CD4-positive, alpha-beta T cell (primary cell): ENCODE measurements at regions not wholly inside any gene's neighbourhood (a gene's known extent, or its start where the extent isn't known, plus 50 kb on each side); places are given as distances from the start of the nearest gene placed in this dataset.

Experiments used
- ATAC-seq: fragments of 200-7000 bp; cut with Tn5 transposase; one replicate; pipeline ENCODE4 v1.10.0; 2022; ENCODE audit warnings: mild to moderate bottlenecking; ENCODE audit not compliant: poor library complexity
- CTCF ChIA-PET: fragments of 350-600 bp; sonication (Branson Sonifier 250); formaldehyde crosslinking; loops from one replicate; lab custom pipeline; 2021; ENCODE audit warnings: antibody characterized with exemption, inconsistent platforms; lab: Charles Lee
- POLR2A ChIA-PET: fragments of 350-600 bp; sonication (Branson Sonifier 250); formaldehyde crosslinking; loops from one replicate; lab custom pipeline; 2021; ENCODE audit warnings: antibody characterized with exemption, inconsistent platforms; lab: Charles Lee
- DNase-seq, 14 experiments: peaks; one replicate each; pipeline ENCODE4 v3.0.0-alpha.2; 2013 to 2020; ENCODE audit warnings: mixed read lengths in 2 of 14
- H3K27ac ChIP-seq, 2 donors: one replicate each; pipeline versions ENCODE4 v1.5.1 to v1.7.0; 2013; ENCODE audit warnings: low read length in 2 of 2, low read depth in 1 of 2, mild to moderate bottlenecking in 1 of 2
- H3K27me3 ChIP-seq, 2 experiments: 1 replicate in 1 of 2; 2 replicates in 1 of 2; pipeline versions ENCODE4 v1.6.1 to v1.7.0; 2013; ENCODE audit warnings: low read length in 2 of 2, control low read depth in 1 of 2, mild to moderate bottlenecking in 1 of 2, moderate library complexity in 1 of 2; ENCODE audit not compliant: insufficient read depth in 2 of 2, control insufficient read depth in 1 of 2
- H3K36me3 ChIP-seq: one replicate; pipeline ENCODE4 v1.6.1; 2013; ENCODE audit warnings: low read length, control low read depth; ENCODE audit not compliant: insufficient read depth
- H3K4me1 ChIP-seq: one replicate; pipeline ENCODE4 v1.6.1; 2013; ENCODE audit warnings: low read length, control low read depth; ENCODE audit not compliant: insufficient read depth
- H3K4me3 ChIP-seq: one replicate; pipeline ENCODE4 v1.5.1; 2013; ENCODE audit warnings: mild to moderate bottlenecking, low read length, moderate library complexity
- H3K9me3 ChIP-seq, 2 experiments: 1 replicate in 1 of 2; 2 replicates in 1 of 2; pipeline versions ENCODE4 v1.6.1 to v1.7.0; 2013; ENCODE audit warnings: low read length in 2 of 2, mild to moderate bottlenecking in 2 of 2, control low read depth in 1 of 2, moderate library complexity in 1 of 2; ENCODE audit not compliant: control insufficient read depth in 1 of 2, insufficient read depth in 1 of 2
- H3K27ac Mint-ChIP-seq: one replicate; pipeline ENCODE4 v1.8.0; 2020; ENCODE audit warnings: mixed read lengths
- H3K27me3 Mint-ChIP-seq: one replicate; pipeline ENCODE4 v1.8.0; 2021; ENCODE audit warnings: mixed read lengths
- H3K36me3 Mint-ChIP-seq: one replicate; pipeline ENCODE4 v1.8.0; 2021; ENCODE audit warnings: low read depth, mixed read lengths
- H3K4me1 Mint-ChIP-seq: one replicate; pipeline ENCODE4 v1.8.0; 2021; ENCODE audit warnings: low read depth, mixed read lengths
- H3K4me3 Mint-ChIP-seq: one replicate; pipeline ENCODE4 v1.8.0; 2020; ENCODE audit warnings: mild to moderate bottlenecking, mixed read lengths
- H3K9me3 Mint-ChIP-seq: one replicate; pipeline ENCODE4 v1.8.0; 2020; ENCODE audit warnings: mixed read lengths
- CTCF ChIP-seq: fragments of 200-600 bp; IDR thresholded peaks from one replicate; pipeline ENCODE4 v1.8.0; 2022; ENCODE audit warnings: antibody characterized with exemption, mild to moderate bottlenecking
- intact Hi-C, 2 experiments: fragments of 100-400 bp; cut with DNase I in 1 of 2; cut with micrococcal nuclease in 1 of 2; formaldehyde crosslinking; loops; one replicate each; pipeline versions ENCODE4 v1.15.1 to v1.9.0; 2023 to 2025; cut with DNase I, micrococcal nuclease

- no peak overlapping the region for H3K4me3 ChIP-seq
- H3K4me1 ChIP-seq, result no peaks in the 10 kb centered on the region
- no peaks in the 10 kb centered on the region for H3K36me3 Mint-ChIP-seq
- no peaks in the 10 kb centered on the region for H3K27me3 Mint-ChIP-seq
- H3K4me1 Mint-ChIP-seq, result no peaks in the 10 kb centered on the region
- DNase-seq (no peak), ATAC-seq (no peak)
- TF ChIP-seq CTCF, result no peak
- no peaks in the 10 kb centered on the region for H3K9me3 Mint-ChIP-seq
- POLR2A ChIA-PET, result no interaction called here
- CTCF ChIA-PET, result no interaction called here
- H3K4me3 Mint-ChIP-seq, result no peak overlapping the region
- no peaks in the 10 kb centered on the region for H3K9me3 ChIP-seq
- no peaks in the 10 kb centered on the region for H3K27me3 ChIP-seq
- intact Hi-C loops, result no loop called here
- no peak overlapping the region for H3K27ac Mint-ChIP-seq
- no peak overlapping the region for H3K27ac ChIP-seq
- no peaks in the 10 kb centered on the region for H3K36me3 ChIP-seq
Observed at GRCh38 chr20:48184229-48184628, 398.9 kb upstream of the SULF2 start.

GRCh38 chr20:48181261-48181935 lies 396.1 kb upstream of the SULF2 start:
- no peak for DNase-seq
- H3K4me1 Mint-ChIP-seq, result no peaks in the 10 kb centered on the region
- no peak overlapping the region for H3K4me3 ChIP-seq
- ChIA-PET POLR2A (no interaction called here), CTCF (no interaction called here)
- intact Hi-C loops, result no loop called here
- H3K4me1 ChIP-seq, result no peaks in the 10 kb centered on the region
- H3K9me3 Mint-ChIP-seq, result no peaks in the 10 kb centered on the region
- H3K27ac Mint-ChIP-seq, result no peak overlapping the region
- H3K27me3 ChIP-seq, result no peaks in the 10 kb centered on the region
- no peak for ATAC-seq
- no peaks in the 10 kb centered on the region for H3K27me3 Mint-ChIP-seq
- H3K9me3 ChIP-seq, result no peaks in the 10 kb centered on the region
- no peaks in the 10 kb centered on the region for H3K36me3 Mint-ChIP-seq
- H3K4me3 Mint-ChIP-seq, result no peak overlapping the region
- no peak overlapping the region for H3K27ac ChIP-seq
- TF ChIP-seq CTCF, result no peak
- no peaks in the 10 kb centered on the region for H3K36me3 ChIP-seq

GRCh38 chr20:48180618-48181017 lies 395.3 kb upstream of the SULF2 start:
- Mint-ChIP-seq H3K27ac (no peak overlapping the region), H3K4me3 (no peak overlapping the region)

More at GRCh38 chr20:48180618-48181017, 395.3 kb upstream of the SULF2 start:
- Histone ChIP-seq H3K27ac (no peak overlapping the region), H3K27me3 (no peaks in the 10 kb centered on the region), H3K9me3 (no peaks in the 10 kb centered on the region), H3K4me3 (no peak overlapping the region), H3K4me1 (no peaks in the 10 kb centered on the region), H3K36me3 (no peaks in the 10 kb centered on the region)
- TF ChIP-seq CTCF, result no peak
- no peaks in the 10 kb centered on the region for H3K4me1 Mint-ChIP-seq
- POLR2A ChIA-PET, result no interaction called here
- no peaks in the 10 kb centered on the region for H3K36me3 Mint-ChIP-seq
- ATAC-seq (no peak), DNase-seq (no peak)
- intact Hi-C loops, result no loop called here
- CTCF ChIA-PET, result no interaction called here
- H3K27me3 Mint-ChIP-seq, result no peaks in the 10 kb centered on the region
- H3K9me3 Mint-ChIP-seq, result no peaks in the 10 kb centered on the region
